DND-41 (cell line): ENCODE measurements at regions not wholly inside any gene's neighbourhood (a gene's known extent, or its start where the extent isn't known, plus 50 kb on each side); places are given as distances from the start of the nearest gene placed in this dataset.

ENCODE experiments used
- ATAC-seq: fragments of 200-7000 bp; cut with Tn5 transposase; 3 replicates; pipeline ENCODE4 v1.9.1; 2021; ENCODE audit warnings: low read depth; ENCODE audit not compliant: insufficient read depth
- DNase-seq: peaks from one replicate; pipeline ENCODE4 v3.0.0-alpha.2; 2020
- H2AFZ ChIP-seq: 2 replicates; pipeline ENCODE4 v1.6.0; 2012; ENCODE audit warnings: low read depth, low read length
- H3K27ac ChIP-seq: 2 replicates; pipeline ENCODE4 v1.5.1; 2012; ENCODE audit warnings: low read length, inconsistent platforms
- H3K27me3 ChIP-seq: fragments of 200-600 bp; sonication (generic); 2 replicates; pipeline ENCODE4 v1.6.0; 2012; ENCODE audit warnings: low read length, mild to moderate bottlenecking, inconsistent platforms; ENCODE audit not compliant: insufficient read depth, poor library complexity
- H3K36me3 ChIP-seq: 2 replicates; pipeline ENCODE4 v1.5.1; 2012; ENCODE audit warnings: low read length, inconsistent platforms; ENCODE audit not compliant: insufficient read depth
- H3K4me1 ChIP-seq: 2 replicates; pipeline ENCODE4 v1.5.1; 2012; ENCODE audit warnings: mild to moderate bottlenecking, low read length; ENCODE audit not compliant: insufficient read depth
- H3K4me2 ChIP-seq: 2 replicates; pipeline ENCODE4 v1.6.0; 2012; ENCODE audit warnings: mild to moderate bottlenecking, moderate library complexity, low read length, inconsistent platforms; ENCODE audit not compliant: insufficient read depth
- H3K4me3 ChIP-seq, 2 experiments: fragments of 200-600 bp in 1 of 2; shearing (Covaris generic) in 1 of 2; 2 replicates each; pipeline ENCODE4 v1.5.1; 2012 to 2016; ENCODE audit warnings: inconsistent platforms in 2 of 2, low read length in 2 of 2, mild to moderate bottlenecking in 2 of 2, low read depth in 1 of 2, moderate library complexity in 1 of 2
- H3K79me2 ChIP-seq: 2 replicates; pipeline ENCODE4 v1.6.0; 2012; ENCODE audit warnings: low read length, inconsistent platforms; ENCODE audit not compliant: insufficient read depth
- H3K9ac ChIP-seq: 2 replicates; pipeline ENCODE4 v1.6.0; 2012; ENCODE audit warnings: low read depth, mild to moderate bottlenecking, inconsistent platforms, low read length, moderate library complexity
- H3K9me3 ChIP-seq: 2 replicates; pipeline ENCODE4 v1.5.1; 2012; ENCODE audit warnings: low read length, moderate library complexity, mild to moderate bottlenecking, inconsistent platforms; ENCODE audit not compliant: insufficient read depth, severe bottlenecking
- H4K20me1 ChIP-seq: 2 replicates; pipeline ENCODE4 v1.6.0; 2012; ENCODE audit warnings: low read length; ENCODE audit not compliant: insufficient read depth
- CTCF ChIP-seq: IDR thresholded peaks from 2 replicates; pipeline ENCODE4 v1.5.1; 2012; ENCODE audit warnings: borderline replicate concordance, low read length, moderate library complexity, mild to moderate bottlenecking; ENCODE audit not compliant: poor library complexity, severe bottlenecking; ENCODE audit errors: extremely low read depth
- EZH2 ChIP-seq: IDR thresholded peaks from 3 replicates; pipeline ENCODE4 v1.6.1; 2012; ENCODE audit warnings: borderline replicate concordance, low read depth, mild to moderate bottlenecking, moderate library complexity, low read length, inconsistent platforms; ENCODE audit not compliant: severe bottlenecking

GRCh38 chr1:47678464-47678980 lies 240.7 kb downstream of the FOXD2 start:
- H3K9ac ChIP-seq, result no peak overlapping the region
- no peak for TF ChIP-seq CTCF
- TF ChIP-seq EZH2, result no peak
- DNase-seq (no peak), ATAC-seq (no peak)
- no peaks in the 10 kb centered on the region for H3K4me1 ChIP-seq
- H2AFZ ChIP-seq, result no peak overlapping the region
- peaks cover 7% of the 10 kb centered on the region for H3K27me3 ChIP-seq
- no peaks in the 10 kb centered on the region for H3K9me3 ChIP-seq
- H3K36me3 ChIP-seq, result no peaks in the 10 kb centered on the region
- no peaks in the 10 kb centered on the region for H4K20me1 ChIP-seq
- H3K79me2 ChIP-seq, result no peaks in the 10 kb centered on the region
- no peak overlapping the region for H3K4me3 ChIP-seq
- H3K4me2 ChIP-seq, result no peak overlapping the region
- H3K27ac ChIP-seq, result no peak overlapping the region

- DNase-seq, result no peak
Measured at GRCh38 chr1:47679301-47679791, 241.5 kb downstream of the FOXD2 start.

GRCh38 chr1:47679826-47680225 lies 242.0 kb downstream of the FOXD2 start:
- H4K20me1 ChIP-seq, result no peaks in the 10 kb centered on the region
- no peaks in the 10 kb centered on the region for H3K4me1 ChIP-seq
- no peak overlapping the region for H3K27ac ChIP-seq
- H2AFZ ChIP-seq, result no peak overlapping the region
- no peak overlapping the region for H3K4me3 ChIP-seq
- no peaks in the 10 kb centered on the region for H3K9me3 ChIP-seq
- TF ChIP-seq EZH2, result no peak
- no peak for TF ChIP-seq CTCF
- H3K4me2 ChIP-seq, result no peak overlapping the region
- peaks cover 7% of the 10 kb centered on the region for H3K27me3 ChIP-seq
- ATAC-seq (no peak), DNase-seq (no peak)
- no peaks in the 10 kb centered on the region for H3K36me3 ChIP-seq
- H3K9ac ChIP-seq, result no peak overlapping the region
- H3K79me2 ChIP-seq, result no peaks in the 10 kb centered on the region

More at GRCh38 chr1:47679301-47679791, 241.5 kb downstream of the FOXD2 start:
- Histone ChIP-seq H3K27me3 (peaks cover 7% of the 10 kb centered on the region), H3K4me1 (no peaks in the 10 kb centered on the region), H3K4me3 (no peak overlapping the region), H2AFZ (no peak overlapping the region), H3K27ac (no peak overlapping the region), H3K36me3 (no peaks in the 10 kb centered on the region), H3K9me3 (no peaks in the 10 kb centered on the region), H3K9ac (no peak overlapping the region), H3K4me2 (no peak overlapping the region), H3K79me2 (no peaks in the 10 kb centered on the region), H4K20me1 (no peaks in the 10 kb centered on the region)
- TF ChIP-seq CTCF (no peak), EZH2 (no peak)
- ATAC-seq, result no peak
